AML-193 (cell line): ENCODE measurements at regions not wholly inside any gene's neighbourhood (a gene's known extent, or its start where the extent isn't known, plus 50 kb on each side); places are given as distances from the start of the nearest gene placed in this dataset.
"Not testable (repeated sequence)": the region's sequence is repeated elsewhere in the genome, so short reads cannot be mapped to it uniquely, and the experiment has no call there.

Source experiments
- DNase-seq, 2 experiments: peaks; one replicate each; lab custom pipeline; 2025; lab: John Stamatoyannopoulos, UW

- DNase-seq: no peak
Measured at GRCh38 chr5:92879806-92880543, 701.0 kb downstream of the NR2F1-AS1 start.

GRCh38 chr5:92874790-92875189 lies 706.2 kb downstream of the NR2F1-AS1 start:
- DNase-seq: no peak

DNA sequence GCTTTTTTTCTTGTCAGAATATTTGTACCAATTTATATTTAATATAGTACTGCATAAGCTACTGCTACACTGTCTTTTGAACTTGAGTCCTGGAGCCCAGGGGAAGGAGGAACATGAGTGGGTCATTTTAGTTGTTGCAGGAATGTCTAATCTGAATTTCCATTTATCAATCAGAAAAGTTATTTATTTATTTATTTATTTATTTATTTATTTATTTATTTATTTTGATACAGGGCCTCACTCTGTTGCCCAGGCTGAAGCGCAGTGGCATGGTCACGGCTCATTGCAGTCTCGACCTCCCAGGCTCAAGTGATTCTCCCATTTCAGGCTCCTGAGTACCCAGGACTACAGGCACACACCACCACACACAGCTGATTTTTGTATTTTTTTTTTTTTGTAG lies 712.6 kb downstream of the NR2F1-AS1 start:
- DNase-seq: no peak

DNA sequence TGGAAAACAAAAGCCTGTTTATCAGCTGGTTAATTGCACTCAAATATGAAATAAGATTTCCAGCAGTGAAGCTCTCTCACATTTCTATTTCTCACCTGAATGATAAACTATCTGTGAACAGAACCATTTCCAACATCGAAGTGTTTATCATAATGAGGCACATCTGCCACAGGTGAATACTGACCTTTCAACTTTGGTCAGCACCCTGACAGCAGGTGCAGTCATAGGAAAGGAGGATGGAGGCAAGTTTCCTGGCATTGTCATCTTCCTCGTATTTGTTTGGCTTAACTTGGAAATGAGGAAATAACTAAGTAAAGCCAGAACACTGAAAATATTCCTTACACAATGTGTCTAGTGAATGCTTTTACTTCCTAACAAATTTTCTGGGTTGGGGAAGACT lies 716.4 kb downstream of the NR2F1-AS1 start:
- no peak for DNase-seq

DNA sequence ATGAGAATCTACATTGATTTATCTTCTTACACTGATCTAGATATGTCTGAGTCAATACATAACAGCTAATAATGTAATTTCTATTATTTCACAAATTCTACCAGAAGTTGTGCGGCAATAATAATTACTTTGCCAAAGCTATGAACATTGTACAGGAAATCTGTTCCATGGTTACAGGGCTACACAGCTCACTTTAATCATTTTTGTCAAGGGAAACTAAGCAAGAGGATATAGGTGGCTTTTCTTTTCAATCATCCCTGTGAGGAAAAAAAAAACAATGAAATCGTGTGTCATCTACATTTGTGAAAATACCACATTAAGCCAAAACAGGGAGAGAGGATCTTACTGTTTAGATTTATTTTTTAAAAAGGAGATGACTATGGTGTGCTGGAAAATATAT lies 717.4 kb downstream of the NR2F1-AS1 start:
- no peak for DNase-seq

DNA sequence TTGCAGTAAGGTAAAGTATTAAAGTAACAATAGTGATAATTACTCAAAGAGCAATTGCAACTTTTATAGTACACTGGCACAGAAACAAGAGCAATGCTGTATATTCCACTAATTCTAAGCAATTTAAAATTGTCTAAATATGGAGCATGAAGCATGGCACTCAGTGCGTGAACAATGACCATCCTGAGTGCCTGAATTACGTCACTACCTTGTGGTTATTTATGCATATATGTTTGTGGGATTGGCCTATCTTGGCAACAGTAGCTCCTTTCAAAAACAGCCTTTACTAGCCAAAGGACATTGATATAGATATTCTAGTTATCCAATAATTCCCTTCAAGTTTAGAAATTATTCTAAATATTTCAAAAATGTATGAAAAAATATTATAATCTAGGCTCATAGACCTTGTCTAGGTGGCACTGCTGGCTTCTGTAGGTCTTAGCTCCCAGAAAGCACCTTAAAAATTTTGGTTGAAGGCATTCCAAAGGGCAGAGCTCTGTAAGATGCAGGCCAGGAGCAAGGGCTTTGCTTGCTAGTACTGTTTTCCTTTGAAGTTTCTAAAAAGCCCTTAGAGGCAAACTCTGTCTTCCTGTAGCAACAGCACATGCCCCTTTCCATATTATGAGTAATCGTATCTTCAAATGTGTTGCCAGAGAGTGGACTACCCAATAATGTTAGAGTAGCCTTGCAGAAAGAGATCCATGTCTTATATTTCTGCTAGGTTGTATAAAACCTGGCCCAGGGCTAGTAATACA lies 719.3 kb downstream of the NR2F1-AS1 start:
- DNase-seq: no peak

- DNase-seq: no peak
Measured at GRCh38 chr5:92860061-92860460, 721.0 kb downstream of the NR2F1-AS1 start.

- no peak for DNase-seq
Measured at GRCh38 chr5:92852219-92852618, 728.8 kb downstream of the NR2F1-AS1 start.

DNA sequence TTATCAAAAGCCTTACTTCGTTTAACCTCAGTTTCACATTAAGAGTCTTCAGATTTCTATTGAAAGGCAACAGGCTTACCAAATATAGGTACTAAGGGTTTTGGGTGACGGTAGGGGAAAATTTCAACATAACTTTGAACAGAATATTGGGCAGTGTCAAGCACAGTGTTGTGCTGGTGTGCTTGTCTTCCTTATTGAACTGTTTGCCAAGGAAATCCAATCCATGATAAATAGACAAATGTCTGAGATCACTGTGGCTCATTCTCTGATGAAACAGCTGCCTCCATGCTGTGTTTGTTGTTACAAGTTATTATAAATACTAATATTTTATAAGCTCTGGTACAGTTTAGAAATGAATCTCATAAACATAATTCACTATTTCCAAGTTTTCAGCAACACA lies 730.1 kb downstream of the NR2F1-AS1 start:
- DNase-seq: no peak

DNA sequence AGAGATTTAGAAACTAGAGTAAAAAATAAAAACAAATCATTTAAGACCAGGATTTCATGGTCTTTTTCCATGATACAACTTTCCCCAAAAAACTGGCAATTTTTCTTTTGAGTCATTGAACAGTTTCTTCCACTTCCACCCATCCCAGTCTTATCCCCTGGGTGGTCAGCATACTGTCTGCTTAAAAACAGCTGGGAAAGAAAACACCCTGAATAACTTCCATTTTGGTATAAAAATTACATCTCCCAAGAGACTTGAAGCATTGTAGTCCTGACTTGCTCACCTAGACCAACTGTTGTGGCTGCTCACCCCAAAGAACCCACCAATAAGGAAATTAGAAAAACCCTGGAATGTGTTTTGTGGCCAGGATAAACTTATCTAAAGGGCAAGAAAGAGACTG lies 731.3 kb downstream of the NR2F1-AS1 start:
- no peak for DNase-seq

GRCh38 chr5:92841604-92842155 lies 739.3 kb downstream of the NR2F1-AS1 start:
- DNase-seq: no peak

DNA sequence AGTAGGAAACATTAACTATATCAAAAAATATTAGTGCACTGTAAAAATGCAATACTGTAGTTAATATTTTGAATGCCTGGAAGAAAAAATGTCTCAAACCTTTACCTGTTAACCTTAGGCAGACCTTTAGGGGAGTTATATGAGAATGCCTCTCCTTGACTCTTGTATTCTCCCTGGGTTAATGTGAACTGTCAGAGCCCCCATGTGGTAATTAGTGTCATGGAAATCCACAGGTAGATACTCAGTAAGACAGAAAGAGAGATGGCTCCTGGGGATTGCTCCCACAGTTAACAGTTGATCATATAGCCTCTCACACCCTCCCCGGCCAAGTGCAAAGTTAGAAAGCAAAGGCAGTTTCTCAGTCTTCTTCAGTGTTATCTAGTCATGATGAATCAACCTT lies 742.8 kb downstream of the NR2F1-AS1 start:
- no peak for DNase-seq

DNA sequence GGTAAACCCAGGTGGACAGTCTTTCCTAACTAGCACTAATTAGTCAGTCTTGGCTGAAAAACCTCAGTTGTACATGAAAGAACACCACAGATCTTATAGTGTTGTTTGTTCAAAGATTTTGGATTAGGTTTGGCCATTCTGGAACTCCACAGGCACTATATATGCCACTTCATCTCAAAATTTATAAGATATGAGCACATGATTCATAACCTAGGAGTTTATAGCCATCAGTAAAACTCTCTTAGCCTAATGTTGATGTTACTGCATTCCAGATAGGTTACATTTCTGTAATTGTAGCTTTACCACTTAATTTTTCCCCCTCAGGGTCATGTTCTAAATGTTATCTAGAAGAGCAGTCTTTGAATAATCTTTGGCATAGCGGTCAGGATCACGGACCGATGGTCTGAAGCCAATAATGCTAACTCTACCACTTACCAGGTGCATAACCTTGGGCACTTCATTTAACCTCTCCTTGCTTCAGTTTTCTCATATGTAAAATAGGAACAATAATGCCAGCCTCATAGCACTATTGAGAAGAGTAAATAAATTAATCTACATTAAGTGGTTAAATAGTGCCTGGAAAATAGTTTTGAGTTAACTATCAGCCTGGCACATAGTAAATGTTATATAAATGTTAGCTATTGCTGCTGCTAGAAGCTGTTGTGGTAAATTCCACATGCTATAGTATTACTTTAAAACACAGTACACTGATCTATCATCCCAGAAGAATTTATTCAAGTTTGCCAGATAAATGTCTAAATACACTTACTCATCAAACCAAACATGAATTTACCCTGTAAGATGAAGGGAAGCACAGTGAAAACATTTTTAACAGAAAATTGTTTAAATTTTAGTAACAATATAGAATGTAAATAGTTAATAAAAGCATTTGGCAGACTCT lies 743.9 kb downstream of the NR2F1-AS1 start:
- no peak for DNase-seq

- DNase-seq: no peak
Measured at GRCh38 chr5:92835712-92836111, 745.3 kb downstream of the NR2F1-AS1 start.

DNA sequence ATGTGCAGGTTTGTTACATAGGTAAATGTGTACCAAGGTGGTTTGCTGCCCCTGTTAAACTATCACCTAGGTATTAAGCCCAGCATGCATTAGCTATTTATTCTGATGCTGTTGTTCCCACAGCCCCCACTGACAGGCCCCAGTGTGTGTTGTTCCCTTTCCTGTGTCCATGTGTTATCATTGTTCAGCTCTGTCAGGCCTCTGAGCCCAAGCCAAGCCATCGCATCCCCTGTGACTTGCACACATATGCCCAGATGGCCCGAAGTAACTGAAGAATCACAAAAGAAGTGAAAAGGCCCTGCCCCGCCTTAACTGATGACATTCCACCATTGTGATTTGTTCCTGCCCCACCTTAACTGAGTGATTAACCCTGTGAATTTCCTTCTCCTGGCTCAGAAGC lies 757.5 kb downstream of the NR2F1-AS1 start:
- not testable (repeated sequence) for DNase-seq

- no peak for DNase-seq
Measured at GRCh38 chr5:92822183-92822582, 758.8 kb downstream of the NR2F1-AS1 start.

DNA sequence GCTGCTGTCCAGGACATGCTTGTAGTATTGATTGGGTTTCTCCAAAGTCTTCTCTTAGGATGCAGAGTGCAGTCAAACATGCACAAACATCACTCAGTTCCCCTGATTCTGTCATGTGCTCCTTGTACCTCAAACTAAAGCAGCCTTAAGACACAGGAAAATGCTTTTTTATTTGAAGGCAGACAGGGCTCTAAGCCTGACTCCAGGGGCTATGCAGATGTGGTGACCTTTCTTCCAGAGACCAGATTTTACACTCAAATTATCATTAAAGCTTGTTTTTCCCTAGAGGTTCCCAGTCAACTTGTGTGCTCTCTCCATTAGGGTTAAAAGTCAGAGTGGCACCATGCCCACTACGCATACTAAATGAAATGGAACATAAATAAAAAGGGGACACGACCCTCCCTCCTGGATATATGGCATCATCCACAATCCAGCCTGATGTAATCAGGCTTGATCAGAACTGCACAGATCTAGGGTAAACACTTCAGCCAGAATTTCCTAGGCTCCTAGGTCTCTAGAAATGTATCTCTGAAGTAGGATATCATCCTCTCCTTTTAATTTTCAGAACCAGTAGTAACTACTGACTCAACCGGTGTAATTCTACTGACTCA lies 771.1 kb downstream of the NR2F1-AS1 start:
- DNase-seq: no peak

- no peak for DNase-seq
Measured at GRCh38 chr5:92808474-92808873, 772.5 kb downstream of the NR2F1-AS1 start.

GRCh38 chr5:92807085-92807484 lies 773.9 kb downstream of the NR2F1-AS1 start:
- no peak for DNase-seq

GRCh38 chr5:92805446-92805845 lies 775.6 kb downstream of the NR2F1-AS1 start:
- no peak for DNase-seq

DNA sequence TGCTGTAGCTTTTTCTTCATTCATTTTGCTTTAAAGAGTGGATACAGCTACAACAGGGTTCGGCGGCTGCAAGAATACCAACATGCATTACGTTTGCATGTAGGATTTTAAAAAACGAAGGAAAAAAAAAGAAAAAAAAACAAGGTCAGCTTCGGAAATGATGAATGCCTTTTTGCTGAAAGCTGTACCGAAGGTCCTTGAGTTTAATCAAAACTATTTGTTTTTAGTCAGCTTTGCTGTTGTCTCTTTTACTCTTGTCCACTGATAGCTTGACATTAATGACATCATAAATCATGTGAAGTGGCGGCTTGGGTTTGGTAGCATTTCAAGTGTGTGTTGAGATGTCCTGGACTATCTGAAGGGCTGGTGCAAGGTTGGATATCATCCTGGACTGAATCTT lies 779.1 kb downstream of the NR2F1-AS1 start:
- no peak for DNase-seq

- no peak for DNase-seq
Measured at GRCh38 chr5:92800365-92800764, 780.7 kb downstream of the NR2F1-AS1 start.
